OCI-LY1 (cell line): ENCODE measurements at regions not wholly inside any gene's neighbourhood (a gene's known extent, or its start where the extent isn't known, plus 50 kb on each side); places are given as distances from the start of the nearest gene placed in this dataset.
"Not testable (repeated sequence)": the region's sequence is repeated elsewhere in the genome, so short reads cannot be mapped to it uniquely, and the experiment has no call there.

Experiments
- H2AFZ ChIP-seq: fragments of 200-600 bp; sonication (generic), shearing (Covaris generic); 2 replicates; pipeline ENCODE4 v1.6.0; 2014; ENCODE audit warnings: antibody characterized with exemption, mild to moderate bottlenecking, low read length
- H3F3A ChIP-seq: fragments of 200-600 bp; sonication (generic), shearing (Covaris generic); 2 replicates; pipeline ENCODE4 v1.6.0; 2014; ENCODE audit warnings: mild to moderate bottlenecking, antibody characterized with exemption, low read length, moderate library complexity; ENCODE audit not compliant: insufficient read depth
- H3K27ac ChIP-seq: fragments of 200-600 bp; sonication (generic); 2 replicates; pipeline ENCODE4 v1.5.1; 2014; ENCODE audit warnings: low read length, mixed run types, mild to moderate bottlenecking, low read depth; ENCODE audit not compliant: poor library complexity, severe bottlenecking
- H3K27me3 ChIP-seq: fragments of 200-600 bp; sonication (generic); 2 replicates; pipeline ENCODE4 v1.6.0; 2014; ENCODE audit warnings: antibody characterized with exemption, mild to moderate bottlenecking, low read length, moderate library complexity; ENCODE audit not compliant: insufficient read depth
- H3K36me3 ChIP-seq: fragments of 200-600 bp; sonication (generic); 2 replicates; pipeline ENCODE4 v1.6.1; 2014; ENCODE audit warnings: mild to moderate bottlenecking, antibody characterized with exemption, low read length, moderate library complexity, mixed read lengths; ENCODE audit not compliant: insufficient read depth
- H3K4me1 ChIP-seq: fragments of 200-600 bp; sonication (generic); 2 replicates; pipeline ENCODE4 v1.5.1; 2014; ENCODE audit warnings: mild to moderate bottlenecking, low read length, moderate library complexity; ENCODE audit not compliant: insufficient read depth, severe bottlenecking
- H3K4me2 ChIP-seq: fragments of 200-600 bp; sonication (generic), shearing (Covaris generic); 2 replicates; pipeline ENCODE4 v1.6.1; 2014; ENCODE audit warnings: low read length
- H3K4me3 ChIP-seq: fragments of 200-600 bp; sonication (generic); 2 replicates; pipeline ENCODE4 v1.5.1; 2014; ENCODE audit warnings: low read length, low read depth, mild to moderate bottlenecking, mixed read lengths; ENCODE audit not compliant: poor library complexity, severe bottlenecking
- H3K79me2 ChIP-seq: fragments of 200-600 bp; shearing (Covaris generic); 2 replicates; pipeline ENCODE4 v1.6.1; 2016; ENCODE audit warnings: mixed run types, low read length, mixed read lengths; ENCODE audit not compliant: insufficient read depth
- H3K9ac ChIP-seq: fragments of 200-600 bp; sonication (generic), shearing (Covaris generic); 2 replicates; pipeline ENCODE4 v1.6.1; 2014; ENCODE audit warnings: mild to moderate bottlenecking, low read length, mixed read lengths
- H3K9me2 ChIP-seq: fragments of 200-600 bp; sonication (generic), shearing (Covaris generic); 2 replicates; pipeline ENCODE4 v1.6.1; 2014; ENCODE audit warnings: low read depth, mild to moderate bottlenecking, low read length, mixed read lengths
- H3K9me3 ChIP-seq: fragments of 200-600 bp; shearing (Covaris generic); 2 replicates; pipeline ENCODE4 v1.6.1; 2014; ENCODE audit warnings: low read length, mixed read lengths
- H4K20me1 ChIP-seq: fragments of 200-600 bp; sonication (generic), shearing (Covaris generic); 2 replicates; pipeline ENCODE4 v1.6.0; 2016; ENCODE audit warnings: mild to moderate bottlenecking, low read length; ENCODE audit not compliant: insufficient read depth
- EZH2 ChIP-seq: fragments of 200-600 bp; sonication (generic), shearing (Covaris generic); IDR thresholded peaks from 2 replicates; pipeline ENCODE4 v1.8.0; 2017; ENCODE audit warnings: borderline replicate concordance, mixed run types, mild to moderate bottlenecking, antibody characterized with exemption, low read length, moderate library complexity, mixed read lengths
- TF ChIP-seq, protein P1 (sequence below): fragments of 200-600 bp; sonication (generic), shearing (Covaris generic); IDR thresholded peaks from 2 replicates; pipeline ENCODE4 v1.5.1; 2017; ENCODE audit warnings: mild to moderate bottlenecking, antibody characterized with exemption, low read length, moderate library complexity, mixed read lengths

DNA sequence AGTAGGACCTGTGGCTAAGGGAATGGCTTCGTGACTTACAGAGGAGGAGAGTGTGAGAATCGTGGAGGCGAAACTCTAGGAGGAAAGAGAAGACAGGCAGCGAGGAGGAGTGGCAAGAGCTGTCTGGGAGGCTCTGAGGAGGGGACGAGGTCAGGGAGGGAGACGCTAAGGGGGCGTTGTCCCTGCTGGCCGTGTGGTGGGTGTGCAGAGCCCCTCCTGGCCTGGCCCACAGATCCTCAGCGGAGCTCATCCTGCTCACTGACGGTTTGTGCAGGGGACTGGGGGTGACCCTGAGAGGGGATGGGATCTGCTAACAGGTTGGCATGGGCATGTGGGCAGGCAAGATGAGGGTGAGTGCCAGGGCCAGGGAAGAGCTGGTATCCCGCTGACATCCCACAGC is 56.5 kb upstream of the PRR5 start:
- Histone ChIP-seq H3K27ac (no peak overlapping the region), H3K9me2 (no peaks in the 10 kb centered on the region), H4K20me1 (no peaks in the 10 kb centered on the region), H3K9me3 (no peaks in the 10 kb centered on the region), H3K27me3 (no peaks in the 10 kb centered on the region), H3K9ac (no peak overlapping the region), H3K79me2 (no peaks in the 10 kb centered on the region), H3K36me3 (no peaks in the 10 kb centered on the region), H3K4me1 (no peaks in the 10 kb centered on the region), H3K4me3 (no peak overlapping the region), H3K4me2 (no peak overlapping the region), H2AFZ (no peak overlapping the region), H3F3A (no peaks in the 10 kb centered on the region)
- TF ChIP-seq EZH2 = no peak
- TF ChIP-seq, protein P1, sequence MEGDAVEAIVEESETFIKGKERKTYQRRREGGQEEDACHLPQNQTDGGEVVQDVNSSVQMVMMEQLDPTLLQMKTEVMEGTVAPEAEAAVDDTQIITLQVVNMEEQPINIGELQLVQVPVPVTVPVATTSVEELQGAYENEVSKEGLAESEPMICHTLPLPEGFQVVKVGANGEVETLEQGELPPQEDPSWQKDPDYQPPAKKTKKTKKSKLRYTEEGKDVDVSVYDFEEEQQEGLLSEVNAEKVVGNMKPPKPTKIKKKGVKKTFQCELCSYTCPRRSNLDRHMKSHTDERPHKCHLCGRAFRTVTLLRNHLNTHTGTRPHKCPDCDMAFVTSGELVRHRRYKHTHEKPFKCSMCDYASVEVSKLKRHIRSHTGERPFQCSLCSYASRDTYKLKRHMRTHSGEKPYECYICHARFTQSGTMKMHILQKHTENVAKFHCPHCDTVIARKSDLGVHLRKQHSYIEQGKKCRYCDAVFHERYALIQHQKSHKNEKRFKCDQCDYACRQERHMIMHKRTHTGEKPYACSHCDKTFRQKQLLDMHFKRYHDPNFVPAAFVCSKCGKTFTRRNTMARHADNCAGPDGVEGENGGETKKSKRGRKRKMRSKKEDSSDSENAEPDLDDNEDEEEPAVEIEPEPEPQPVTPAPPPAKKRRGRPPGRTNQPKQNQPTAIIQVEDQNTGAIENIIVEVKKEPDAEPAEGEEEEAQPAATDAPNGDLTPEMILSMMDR = no peak

DNA sequence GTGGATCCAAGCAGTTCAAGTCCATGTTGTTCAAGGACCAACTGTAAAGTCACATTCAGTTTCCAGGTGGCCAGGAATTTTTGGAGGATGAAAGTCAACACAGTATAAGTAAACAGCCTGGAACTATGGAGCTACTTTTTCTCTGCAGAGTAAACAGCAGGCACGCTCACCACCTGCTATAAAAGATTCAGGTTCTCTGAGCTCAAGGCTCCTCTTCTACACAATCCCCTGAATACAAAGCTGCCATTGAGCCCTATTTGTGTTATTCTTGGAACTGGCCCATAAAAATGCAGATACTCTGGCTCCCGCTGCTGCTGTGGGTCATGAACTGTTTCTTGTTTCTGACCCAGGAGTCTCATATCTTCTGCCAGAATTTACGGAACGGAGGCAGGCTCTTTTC is 56.9 kb upstream of the PRR5 start:
- Histone ChIP-seq H3K9me3 (no peaks in the 10 kb centered on the region), H3K4me3 (no peak overlapping the region), H3K9me2 (no peaks in the 10 kb centered on the region), H3K9ac (no peak overlapping the region), H3K27ac (no peak overlapping the region), H3K36me3 (no peaks in the 10 kb centered on the region), H3K27me3 (no peaks in the 10 kb centered on the region), H3K79me2 (no peaks in the 10 kb centered on the region), H4K20me1 (no peaks in the 10 kb centered on the region), H3K4me2 (no peak overlapping the region), H2AFZ (no peak overlapping the region), H3F3A (no peaks in the 10 kb centered on the region), H3K4me1 (no peaks in the 10 kb centered on the region)
- TF ChIP-seq EZH2 = no peak
- TF ChIP-seq, protein P1 = no peak

DNA sequence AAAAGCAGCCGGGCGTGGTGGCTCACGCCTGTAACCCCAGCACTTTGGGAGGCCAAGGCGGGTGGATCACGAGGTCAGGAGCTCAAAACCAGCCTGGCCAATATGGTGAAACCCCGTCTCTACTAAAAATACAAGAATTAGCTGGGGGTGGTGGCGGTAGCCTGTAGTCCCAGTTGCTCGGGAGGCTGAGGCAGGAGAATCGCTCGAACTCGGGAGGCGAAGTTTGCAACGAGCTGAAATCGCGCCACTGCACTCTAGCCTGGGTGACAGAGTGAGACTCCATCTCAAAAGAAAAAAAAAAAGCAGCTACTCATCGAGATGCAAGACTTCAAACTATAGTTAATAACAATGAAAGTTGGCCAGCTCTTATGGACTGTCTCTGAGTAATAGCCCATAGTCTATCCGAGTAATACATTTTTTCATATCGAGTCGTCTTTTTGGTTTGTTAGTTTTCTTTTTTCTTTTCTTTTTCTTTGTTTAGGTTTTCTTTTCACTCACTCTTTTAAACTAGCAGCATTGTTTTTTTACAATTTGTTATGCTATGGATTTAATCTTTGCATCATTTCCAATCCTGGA is 58.4 kb upstream of the PRR5 start:
- H3K27me3 ChIP-seq, H3K9ac ChIP-seq, H2AFZ ChIP-seq, H3K36me3 ChIP-seq, H3K9me2 ChIP-seq, H3F3A ChIP-seq, H3K4me2 ChIP-seq, H3K27ac ChIP-seq, H4K20me1 ChIP-seq, H3K4me1 ChIP-seq, H3K79me2 ChIP-seq, H3K9me3 ChIP-seq, H3K4me3 ChIP-seq: not testable (repeated sequence)

DNA sequence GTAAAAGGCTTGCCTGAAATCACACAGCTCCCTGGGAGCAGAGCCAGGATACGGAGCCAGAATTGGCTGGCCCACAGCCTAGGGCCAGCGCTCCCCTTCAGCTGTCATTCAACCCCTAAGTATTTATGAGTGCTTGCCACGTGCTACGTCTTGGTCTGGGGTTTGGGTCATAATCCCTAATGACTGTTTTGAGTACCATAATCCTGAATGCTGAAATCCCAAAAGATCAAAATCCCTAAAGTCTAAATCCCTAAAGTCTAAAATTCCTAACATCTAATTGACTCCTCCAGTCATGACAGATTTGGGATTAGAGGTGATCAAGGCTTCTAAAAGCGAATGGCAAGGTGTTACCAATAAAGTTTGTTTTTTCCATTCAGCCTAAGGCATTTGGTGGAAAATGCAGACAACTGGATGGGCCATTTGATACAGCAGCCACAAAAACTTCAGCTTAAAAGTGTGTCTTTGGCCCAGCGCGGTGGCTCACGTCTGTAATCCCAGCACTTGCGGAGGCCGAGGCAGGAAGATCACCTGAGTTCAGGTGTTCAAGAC is 59.8 kb upstream of the PRR5 start:
- Histone ChIP-seq H3K79me2 (no peaks in the 10 kb centered on the region), H3K4me1 (no peaks in the 10 kb centered on the region)

More for the DNA sequence above, 59.8 kb upstream of the PRR5 start:
- Histone ChIP-seq H3F3A (no peaks in the 10 kb centered on the region), H3K9me3 (no peaks in the 10 kb centered on the region), H2AFZ (no peak overlapping the region), H3K36me3 (no peaks in the 10 kb centered on the region), H3K27me3 (no peaks in the 10 kb centered on the region), H3K4me3 (no peak overlapping the region), H3K27ac (no peak overlapping the region), H3K9me2 (no peaks in the 10 kb centered on the region), H3K4me2 (no peak overlapping the region), H3K9ac (no peak overlapping the region), H4K20me1 (no peaks in the 10 kb centered on the region)
- no peak for TF ChIP-seq EZH2
- TF ChIP-seq, protein P1 = no peak
